ENCODE measurements at regions not wholly inside any gene's neighbourhood (a gene's known extent, or its start where the extent isn't known, plus 50 kb on each side); places are given as distances from the start of the nearest gene placed in this dataset.
A peak's percentile ranks its signal among the peaks of the same experiment; 100 is the strongest.

GRCh38 chr11:129291546-129291945, 84.1 kb upstream of the BARX2 start:
- DNase-seq (ENCODE audit: low read depth), result no peak

GRCh38 chr11:129290966-129291365, 84.7 kb upstream of the BARX2 start:
- no peak for DNase-seq (ENCODE audit: low read depth)

GRCh38 chr11:129289350-129290040, 86.2 kb upstream of the BARX2 start:
- DNase-seq (ENCODE audit: low read depth), result no peak

- no peak for DNase-seq (ENCODE audit: low read depth)
These were observed 87.7 kb upstream of the BARX2 start for GRCh38 chr11:129287920-129288319.

- DNase-seq (ENCODE audit: low read depth), result no peak
These were observed 88.8 kb upstream of the BARX2 start for GRCh38 chr11:129286813-129287212.

- DNase-seq (ENCODE audit: low read depth), result no peak
These were observed 90.3 kb upstream of the BARX2 start for GRCh38 chr11:129285402-129285786.

- DNase-seq (ENCODE audit: low read depth), result no peak
These were observed 91.0 kb upstream of the ARHGAP32 start for GRCh38 chr11:129283141-129283540.

- DNase-seq (ENCODE audit: low read depth), result no peak
These were observed 90.5 kb upstream of the ARHGAP32 start for GRCh38 chr11:129282634-129283033.

GRCh38 chr11:129281471-129282415, 89.6 kb upstream of the ARHGAP32 start:
- no peak for DNase-seq (ENCODE audit: low read depth)

- DNase-seq (ENCODE audit: low read depth), result no peak
These were observed 88.1 kb upstream of the ARHGAP32 start for GRCh38 chr11:129280027-129280811.

GRCh38 chr11:129279326-129280026, 87.4 kb upstream of the ARHGAP32 start:
- DNase-seq (ENCODE audit: low read depth), result peak; percentile 66

GRCh38 chr11:129278586-129279319, 86.6 kb upstream of the ARHGAP32 start:
- DNase-seq (ENCODE audit: low read depth), result no peak

- DNase-seq (ENCODE audit: low read depth), result no peak
These were observed 85.2 kb upstream of the ARHGAP32 start for GRCh38 chr11:129277198-129277843.

GRCh38 chr11:129275828-129276227, 83.7 kb upstream of the ARHGAP32 start:
- DNase-seq (ENCODE audit: low read depth), result no peak

GRCh38 chr11:129273944-129274711, 82.0 kb upstream of the ARHGAP32 start:
- no peak for DNase-seq (ENCODE audit: low read depth)

GRCh38 chr11:129273322-129273721, 81.2 kb upstream of the ARHGAP32 start:
- DNase-seq (ENCODE audit: low read depth), result no peak

GRCh38 chr11:129271030-129271429, 78.9 kb upstream of the ARHGAP32 start:
- no peak for DNase-seq (ENCODE audit: low read depth)

- no peak for DNase-seq (ENCODE audit: low read depth)
These were observed 78.3 kb upstream of the ARHGAP32 start for GRCh38 chr11:129270446-129270845.

GRCh38 chr11:129268371-129268770, 76.2 kb upstream of the ARHGAP32 start:
- no peak for DNase-seq (ENCODE audit: low read depth)

- DNase-seq (ENCODE audit: low read depth), result no peak
These were observed 75.6 kb upstream of the ARHGAP32 start for GRCh38 chr11:129267716-129268115.
